Activated naive CD8-positive, alpha-beta T cell treated with anti-CD3 and anti-CD28 coated beads, Interleukin-2, amount 50 U/mL, for 16 hours (primary cell): ENCODE measurements at regions not wholly inside any gene's neighbourhood (a gene's known extent, or its start where the extent isn't known, plus 50 kb on each side); places are given as distances from the start of the nearest gene placed in this dataset.

Experiments
- DNase-seq: peaks from one replicate; pipeline ENCODE4 v3.0.0-alpha.2; 2020; ENCODE audit warnings: low read depth, low spot score

DNA sequence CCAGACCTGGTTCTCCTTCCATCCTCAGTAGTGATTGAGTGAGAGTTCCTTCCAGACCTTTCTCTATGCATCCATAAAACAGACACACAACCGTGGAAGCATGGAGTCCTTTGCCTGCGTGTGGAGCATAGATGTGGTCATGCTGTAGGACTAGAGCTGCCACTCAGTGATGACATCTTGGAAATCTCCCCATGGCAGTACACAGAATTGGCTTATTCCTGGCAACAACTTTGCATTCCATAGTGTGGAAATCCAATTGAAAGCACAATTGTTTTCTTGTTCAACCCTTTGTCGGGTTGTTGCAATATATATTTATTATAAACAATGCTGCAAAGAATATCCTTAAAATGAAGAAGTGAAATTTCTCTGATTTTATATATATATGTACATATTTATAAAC is 547.8 kb downstream of the CDH26 start:
- DNase-seq, result no peak

- no peak for DNase-seq
Observed at GRCh38 chr20:60507087-60507694, 549.0 kb downstream of the CDH26 start.

- DNase-seq, result no peak
Observed at GRCh38 chr20:60509407-60509806, 551.2 kb downstream of the CDH26 start.

- no peak for DNase-seq
Observed at GRCh38 chr20:60510356-60510755, 552.1 kb downstream of the CDH26 start.

- no peak for DNase-seq
Observed at GRCh38 chr20:60512443-60512842, 554.2 kb downstream of the CDH26 start.

DNA sequence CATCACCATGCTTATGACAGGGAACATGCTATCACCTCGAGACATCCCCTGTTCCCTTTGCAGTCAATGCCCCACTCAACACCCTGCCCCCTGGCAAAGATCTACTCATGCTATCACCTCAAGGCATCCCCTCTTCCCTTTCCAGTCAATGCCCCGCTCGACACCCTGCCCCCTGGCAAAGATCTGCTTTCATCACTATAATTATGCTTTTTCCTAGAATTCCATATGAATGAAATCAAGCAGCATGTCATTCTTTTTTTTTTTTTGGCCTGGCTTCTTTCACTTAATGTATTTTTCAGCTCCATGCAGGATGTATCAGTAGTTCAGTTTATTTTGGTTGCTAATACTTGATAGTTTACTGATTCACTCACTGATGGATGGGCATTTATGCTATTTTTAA is 554.9 kb downstream of the CDH26 start:
- DNase-seq, result no peak

GRCh38 chr20:60516442-60516841 is 558.2 kb downstream of the CDH26 start:
- no peak for DNase-seq

- no peak for DNase-seq
Observed at GRCh38 chr20:60518022-60518421, 559.8 kb downstream of the CDH26 start.

GRCh38 chr20:60525397-60525796 is 567.2 kb downstream of the CDH26 start:
- DNase-seq, result no peak

DNA sequence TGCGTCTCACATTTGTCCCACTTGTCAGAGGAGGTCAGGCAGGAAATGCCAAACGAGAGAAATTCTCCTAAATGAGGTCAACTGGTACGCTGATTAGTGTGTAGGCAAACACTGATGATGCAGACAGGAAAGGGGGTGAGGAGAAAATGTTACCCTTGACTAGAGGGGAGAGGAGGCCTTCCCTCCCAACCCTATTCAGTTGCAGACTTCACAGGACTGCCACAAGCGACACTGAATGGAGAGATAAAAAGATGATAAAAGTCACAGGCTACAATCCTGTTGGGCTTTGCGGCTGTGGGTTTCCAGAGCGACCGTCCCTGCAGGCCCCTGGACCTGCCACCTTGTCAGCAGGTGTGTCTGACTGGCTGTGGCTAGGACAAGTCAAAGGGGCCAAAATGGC is 569.4 kb downstream of the CDH26 start:
- no peak for DNase-seq

GRCh38 chr20:60528141-60528540 is 569.9 kb downstream of the CDH26 start:
- no peak for DNase-seq

GRCh38 chr20:60529149-60529548 is 570.9 kb downstream of the CDH26 start:
- DNase-seq, result no peak

DNA sequence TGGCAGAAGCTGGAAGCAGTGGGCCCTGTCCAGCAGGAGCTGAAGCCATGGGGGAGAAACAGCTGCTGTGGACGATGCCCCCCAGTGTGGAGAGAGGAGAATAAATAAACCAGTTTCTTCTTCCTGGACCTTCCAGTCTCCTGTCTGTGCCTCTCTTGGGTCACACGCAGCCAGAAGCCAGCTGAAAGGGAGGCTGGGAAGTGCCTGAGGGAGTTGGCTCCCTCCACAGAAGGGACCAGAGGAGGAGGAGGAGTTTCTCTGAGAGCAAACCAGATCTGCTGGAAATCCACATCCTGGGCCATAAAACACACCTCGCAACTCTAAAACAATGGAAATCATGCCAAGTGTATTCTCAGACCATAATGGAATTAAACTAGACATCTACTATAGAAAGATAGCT is 577.0 kb downstream of the CDH26 start:
- no peak for DNase-seq

DNA sequence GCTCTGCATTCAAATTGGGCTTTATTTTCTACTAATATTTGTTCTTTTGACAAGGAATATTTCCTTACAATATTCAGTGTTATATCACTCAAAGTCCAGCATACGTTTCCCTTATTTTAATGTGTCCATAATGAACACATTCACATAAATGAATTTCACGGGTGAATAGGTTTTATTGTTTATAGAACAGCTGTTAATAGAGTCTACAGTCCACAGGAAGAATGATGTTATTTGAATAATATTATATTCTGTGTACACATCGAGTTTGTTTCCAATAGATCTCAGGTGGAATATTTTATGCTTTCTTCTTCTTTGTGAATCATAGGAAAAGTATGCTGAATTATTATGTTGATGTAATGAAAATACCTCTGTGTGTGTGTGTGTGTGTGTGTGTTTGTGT is 582.4 kb downstream of the CDH26 start:
- DNase-seq, result no peak

DNA sequence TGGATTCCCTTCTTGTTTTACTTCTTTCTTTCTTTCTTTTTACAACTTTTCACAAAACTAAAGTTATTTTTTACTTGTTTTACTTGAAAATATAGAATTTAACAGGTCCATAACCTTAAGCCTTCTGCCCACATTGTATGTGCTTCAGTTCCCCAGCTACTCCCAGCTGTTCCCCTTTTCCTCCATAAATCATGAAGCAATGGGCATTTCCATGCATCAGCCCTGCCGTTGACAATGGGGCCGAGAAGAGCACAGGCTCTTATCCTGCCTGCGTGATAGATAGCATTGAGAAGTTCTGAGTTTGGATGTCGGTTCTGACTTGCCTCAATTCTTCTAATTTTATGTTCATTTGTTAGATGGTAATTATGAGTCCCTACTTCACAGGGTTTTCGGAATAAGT is 583.8 kb downstream of the CDH26 start:
- no peak for DNase-seq

GRCh38 chr20:60543598-60543997 is 585.4 kb downstream of the CDH26 start:
- no peak for DNase-seq

DNA sequence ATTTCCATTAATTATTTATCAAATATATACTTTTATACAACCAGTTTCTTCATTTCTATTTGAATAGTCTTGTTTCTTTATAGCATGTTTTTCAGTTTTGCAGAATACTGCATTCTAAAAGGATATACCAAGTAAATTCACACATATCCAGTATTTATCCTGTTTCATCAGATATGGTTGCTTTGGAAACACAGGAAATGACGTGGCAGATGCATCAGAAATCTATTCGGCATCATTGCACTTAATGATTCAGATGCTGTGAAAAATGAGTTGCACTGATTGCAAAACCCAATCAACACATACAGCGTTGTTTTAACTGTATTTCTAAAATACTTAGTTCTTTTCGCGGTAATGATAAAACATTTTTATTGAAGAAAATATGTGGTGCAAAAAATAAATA is 594.9 kb downstream of the CDH26 start:
- no peak for DNase-seq

DNA sequence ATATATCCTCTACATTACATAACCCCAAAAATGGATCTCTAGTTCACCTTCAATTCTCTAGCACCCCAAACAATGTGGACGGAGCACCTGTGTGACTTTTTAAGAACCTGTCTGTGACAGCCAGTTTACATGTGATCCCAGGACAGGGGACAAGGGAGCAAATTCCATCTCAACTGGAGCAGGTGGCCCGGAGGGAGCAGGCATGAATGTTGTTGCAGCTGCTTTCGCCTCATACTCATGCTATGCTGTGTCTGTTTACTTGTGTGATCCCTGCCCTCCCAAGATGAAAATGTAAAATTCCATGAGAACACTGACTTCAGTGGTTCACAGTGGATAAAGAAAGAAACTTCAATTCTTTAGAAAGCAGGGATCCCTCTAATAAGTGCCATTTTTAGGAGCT is 600.3 kb downstream of the CDH26 start:
- no peak for DNase-seq

DNA sequence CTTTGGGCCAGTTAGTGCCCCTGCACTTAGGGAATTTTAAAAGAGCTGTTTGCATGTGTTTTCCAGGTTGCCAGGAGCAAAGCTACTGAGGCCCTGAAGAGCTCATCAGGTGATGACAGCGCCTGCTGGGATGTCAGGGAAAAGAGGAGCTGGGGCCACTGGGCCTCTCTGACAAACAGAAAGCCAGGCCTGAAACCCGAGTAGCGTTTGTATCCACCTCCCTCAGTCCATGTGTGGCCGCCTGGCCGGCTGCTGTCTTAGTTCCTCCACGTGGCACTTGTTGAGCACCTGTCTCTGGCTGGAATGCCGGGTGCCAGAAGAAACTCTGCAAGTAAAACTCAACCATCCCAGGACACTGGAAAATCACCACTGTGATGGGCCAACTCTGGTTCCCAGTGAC is 601.2 kb downstream of the CDH26 start:
- no peak for DNase-seq

DNA sequence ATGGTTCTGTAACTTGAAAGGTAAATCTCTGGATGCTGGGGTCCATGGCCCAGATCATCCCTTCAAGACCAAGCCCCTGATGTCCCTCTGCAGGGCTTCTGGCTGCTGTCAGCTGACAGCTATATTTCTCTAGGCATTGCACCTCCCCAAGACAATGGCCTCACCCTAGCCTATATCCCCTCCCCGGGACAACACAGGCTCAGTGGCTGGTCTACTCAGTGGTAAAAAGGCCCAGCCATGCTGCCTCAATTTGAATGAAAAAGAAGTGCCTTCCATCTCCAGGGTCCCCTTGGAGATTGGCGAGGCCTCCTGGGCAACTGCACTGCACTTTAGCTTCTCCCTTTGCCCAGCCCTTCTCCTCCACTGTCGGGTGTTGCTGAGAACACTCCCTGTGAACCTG is 602.8 kb downstream of the CDH26 start:
- no peak for DNase-seq

GRCh38 chr20:60565083-60565482 is 606.9 kb downstream of the CDH26 start:
- no peak for DNase-seq

GRCh38 chr20:60565551-60565950 is 607.3 kb downstream of the CDH26 start:
- DNase-seq, result no peak

- no peak for DNase-seq
Observed at GRCh38 chr20:60569116-60569515, 610.9 kb downstream of the CDH26 start.
